GM12891 (cell line): ENCODE measurements at regions not wholly inside any gene's neighbourhood (a gene's known extent, or its start where the extent isn't known, plus 50 kb on each side); places are given as distances from the start of the nearest gene placed in this dataset.

Experiments used
- PAX5 ChIP-seq: IDR thresholded peaks from 2 replicates; pipeline ENCODE4 v1.6.1; 2011; ENCODE audit warnings: low read length, moderate library complexity, mild to moderate bottlenecking; ENCODE audit not compliant: insufficient read depth, severe bottlenecking
- POLR2A ChIP-seq: IDR thresholded peaks from 2 replicates; pipeline ENCODE4 v1.6.1; 2011; ENCODE audit warnings: low read depth, low read length, control low read depth
- POLR2AphosphoS5 ChIP-seq: IDR thresholded peaks from 2 replicates; pipeline ENCODE4 v1.6.1; 2011; ENCODE audit warnings: low read depth, low read length, control low read depth
- TAF1 ChIP-seq: IDR thresholded peaks from 2 replicates; pipeline ENCODE4 v1.6.1; 2011; ENCODE audit warnings: low read depth, low read length, control low read depth

- TF ChIP-seq POLR2A = no peak
- TF ChIP-seq POLR2AphosphoS5 = no peak
- TF ChIP-seq TAF1 = no peak
- no peak for TF ChIP-seq PAX5
Observed at GRCh38 chr6:134584847-134585516, 267.1 kb upstream of the SGK1 start.
